A673 (cell line): ENCODE measurements at regions not wholly inside any gene's neighbourhood (a gene's known extent, or its start where the extent isn't known, plus 50 kb on each side); places are given as distances from the start of the nearest gene placed in this dataset.

Experiments
- BruUV-seq: library from RNA; stranded (reverse); fragments of 400-500 nt; replicated peaks from 2 replicates; lab custom pipeline; 2021; lab: Mats Ljungman, UMichigan
- CTCF ChIA-PET: fragments of 300-600 bp; sonication (Branson Sonifier 250); formaldehyde crosslinking; loops from one replicate; lab custom pipeline; 2022; ENCODE audit warnings: antibody characterized with exemption; lab: Charles Lee
- POLR2A ChIA-PET: fragments of 300-600 bp; sonication (Branson Sonifier 250); formaldehyde crosslinking; loops from one replicate; lab custom pipeline; 2022; ENCODE audit warnings: antibody characterized with exemption; ENCODE audit not compliant: low non-redundant PET; lab: Charles Lee
- DNase-seq: peaks from one replicate; pipeline ENCODE4 v3.0.0-alpha.2; 2015; ENCODE audit warnings: low spot score
- H3K27ac ChIP-seq: fragments of 200-600 bp; sonication (generic); 2 replicates; pipeline ENCODE4 v1.5.1; 2016; ENCODE audit warnings: mixed run types, low read depth, mild to moderate bottlenecking, mixed read lengths, antibody characterized with exemption, low read length; ENCODE audit not compliant: poor library complexity, severe bottlenecking
- H3K27me3 ChIP-seq: fragments of 200-600 bp; sonication (generic); replicated peaks from 2 replicates; pipeline ENCODE4 v1.6.1; 2017; ENCODE audit warnings: mixed run types, low read depth, mild to moderate bottlenecking, mixed read lengths, antibody characterized with exemption, low read length; ENCODE audit not compliant: insufficient read depth, poor library complexity
- H3K36me3 ChIP-seq: fragments of 200-600 bp; sonication (generic); 2 replicates; pipeline ENCODE4 v1.6.1; 2016; ENCODE audit warnings: mixed run types, mild to moderate bottlenecking, mixed read lengths, antibody characterized with exemption, low read length; ENCODE audit not compliant: insufficient read depth, poor library complexity, severe bottlenecking
- H3K4me1 ChIP-seq: fragments of 200-600 bp; sonication (generic); 2 replicates; pipeline ENCODE4 v1.6.1; 2017; ENCODE audit warnings: mixed run types, mild to moderate bottlenecking, mixed read lengths, antibody characterized with exemption, low read length; ENCODE audit not compliant: insufficient read depth, poor library complexity, severe bottlenecking
- H3K4me3 ChIP-seq: fragments of 200-600 bp; sonication (generic); 2 replicates; pipeline ENCODE4 v1.5.1; 2016; ENCODE audit warnings: low read depth, mixed run types, mild to moderate bottlenecking, mixed read lengths, low read length; ENCODE audit not compliant: poor library complexity, severe bottlenecking
- H3K9me3 ChIP-seq: fragments of 200-600 bp; sonication (generic); 2 replicates; pipeline ENCODE4 v1.6.1; 2016; ENCODE audit warnings: mixed run types, low read depth, mild to moderate bottlenecking, mixed read lengths, antibody characterized with exemption, low read length; ENCODE audit not compliant: poor library complexity, severe bottlenecking
- CTCF ChIP-seq: fragments of 300-800, 200-600 bp; sonication (generic); conservative IDR thresholded peaks from 2 replicates; pipeline ENCODE4 v1.5.1; 2017; ENCODE audit warnings: low read depth, mild to moderate bottlenecking, antibody characterized with exemption, low read length, moderate library complexity, mixed read lengths
- EZH2 ChIP-seq: fragments of 200-600 bp; sonication (generic); IDR thresholded peaks from 2 replicates; pipeline ENCODE4 v1.6.1; 2017; ENCODE audit warnings: borderline replicate concordance, low read depth, mild to moderate bottlenecking, mixed read lengths, antibody characterized with exemption, low read length; ENCODE audit not compliant: poor library complexity, severe bottlenecking
- intact Hi-C: fragments of 100-400 bp; cut with micrococcal nuclease; formaldehyde crosslinking; loops from one replicate; pipeline ENCODE4 v1.10.0; 2022; ENCODE audit not compliant: unreplicated experiment

- no peaks in the 10 kb centered on the region for H3K9me3 ChIP-seq
- BruUV-seq, result no TSS peak
- H3K36me3 ChIP-seq, result no peaks in the 10 kb centered on the region
- CTCF ChIA-PET, result no interaction called here
- H3K4me3 ChIP-seq, result no peak overlapping the region
- POLR2A ChIA-PET, result no interaction called here
- no peak for TF ChIP-seq EZH2
- intact Hi-C loops, result no loop called here
- no peak overlapping the region for H3K27ac ChIP-seq
- peak; percentile 1 for DNase-seq
- no peaks in the 10 kb centered on the region for H3K4me1 ChIP-seq
- peaks cover 33% of the 10 kb centered on the region for H3K27me3 ChIP-seq
Observed at GRCh38 chr2:163471947-163472346, 263.9 kb downstream of the FIGN start.

GRCh38 chr2:163469561-163469962 lies 266.2 kb downstream of the FIGN start:
- Histone ChIP-seq H3K27ac (no peak overlapping the region), H3K4me3 (no peak overlapping the region), H3K9me3 (no peaks in the 10 kb centered on the region), H3K27me3 (peaks cover 52% of the 10 kb centered on the region), H3K36me3 (no peaks in the 10 kb centered on the region), H3K4me1 (no peaks in the 10 kb centered on the region)
- no peak for DNase-seq
- POLR2A ChIA-PET, result no interaction called here
- CTCF ChIA-PET, result no interaction called here
- intact Hi-C loops, result no loop called here
- no TSS peak for BruUV-seq
- TF ChIP-seq CTCF, result no peak
- no peak for TF ChIP-seq EZH2

- Histone ChIP-seq H3K36me3 (no peaks in the 10 kb centered on the region), H3K27ac (no peak overlapping the region), H3K9me3 (no peaks in the 10 kb centered on the region), H3K27me3 (peaks cover 60% of the 10 kb centered on the region), H3K4me3 (no peak overlapping the region), H3K4me1 (no peaks in the 10 kb centered on the region)
- intact Hi-C loops, result no loop called here
- no peak for DNase-seq
- ChIA-PET POLR2A (no interaction called here), CTCF (no interaction called here)
- no TSS peak for BruUV-seq
- no peak for TF ChIP-seq EZH2
Observed at GRCh38 chr2:163467251-163467630, 268.6 kb downstream of the FIGN start.

- POLR2A ChIA-PET, result no interaction called here
- BruUV-seq, result no TSS peak
- Histone ChIP-seq H3K9me3 (no peaks in the 10 kb centered on the region), H3K4me1 (no peaks in the 10 kb centered on the region), H3K27me3 (peaks cover 60% of the 10 kb centered on the region), H3K27ac (no peak overlapping the region), H3K36me3 (no peaks in the 10 kb centered on the region), H3K4me3 (no peak overlapping the region)
- no peak for DNase-seq
- TF ChIP-seq EZH2, result no peak
- TF ChIP-seq CTCF, result no peak
- intact Hi-C loops, result no loop called here
- CTCF ChIA-PET, result no interaction called here
Observed at GRCh38 chr2:163466331-163467250, 269.2 kb downstream of the FIGN start.
